AG04449 (cell line): ENCODE measurements at regions not wholly inside any gene's neighbourhood (a gene's known extent, or its start where the extent isn't known, plus 50 kb on each side); places are given as distances from the start of the nearest gene placed in this dataset.

Experiments
- CTCF ChIA-PET: fragments of 350-600 bp; formaldehyde crosslinking; extraction: SDS; loops from one replicate; lab custom pipeline; 2021; ENCODE audit warnings: antibody characterized with exemption; lab: Yijun Ruan, JAX
- POLR2A ChIA-PET: fragments of 400-600, 350-600 bp; formaldehyde crosslinking; extraction: SDS; loops from one replicate; lab custom pipeline; 2020; ENCODE audit warnings: antibody characterized with exemption, inconsistent platforms; lab: Yijun Ruan, JAX
- DNase-seq: peaks from one replicate; pipeline ENCODE4 v3.0.0-alpha.2; 2010; ENCODE audit warnings: low read depth, low spot score
- H3K4me3 ChIP-seq: 2 replicates; pipeline ENCODE4 v1.5.1; 2011; ENCODE audit warnings: low read depth, mild to moderate bottlenecking, control low read depth, low read length
- CTCF ChIP-seq: IDR thresholded peaks from one replicate; pipeline ENCODE4 v1.5.1; 2011; ENCODE audit warnings: mild to moderate bottlenecking, moderate library complexity, low read length, control low read depth, inconsistent platforms; ENCODE audit not compliant: insufficient read depth; ENCODE audit errors: missing control alignments

- TF ChIP-seq CTCF = no peak
- H3K4me3 ChIP-seq = no peak overlapping the region
- ChIA-PET POLR2A (no interaction called here), CTCF (no interaction called here)
- no peak for DNase-seq
These were observed 713.8 kb upstream of the FANCL start for GRCh38 chr2:58954880-58955385.

GRCh38 chr2:58951722-58952121 lies 710.6 kb upstream of the FANCL start:
- ChIA-PET POLR2A (no interaction called here), CTCF (no interaction called here)
- TF ChIP-seq CTCF = no peak
- no peak overlapping the region for H3K4me3 ChIP-seq
- DNase-seq = no peak

GRCh38 chr2:58950795-58951462 lies 709.8 kb upstream of the FANCL start:
- no peak overlapping the region for H3K4me3 ChIP-seq
- POLR2A ChIA-PET = no interaction called here
- TF ChIP-seq CTCF = no peak
- CTCF ChIA-PET = interaction anchor here (1.2 kb wide), 1 partner anchor 9 kb away, joined by 3 read pairs; no protein-coding TSS in a partner anchor
- no peak for DNase-seq

GRCh38 chr2:58939388-58939787 lies 698.3 kb upstream of the FANCL start:
- CTCF ChIA-PET = no interaction called here
- POLR2A ChIA-PET = interaction anchor here (1.0 kb wide), 1 partner anchor 14 kb away, joined by 5 read pairs; no protein-coding TSS in a partner anchor
- H3K4me3 ChIP-seq = no peak overlapping the region
- peak; percentile 72 for DNase-seq
- no peak for TF ChIP-seq CTCF

GRCh38 chr2:58938988-58939387 lies 697.9 kb upstream of the FANCL start:
- DNase-seq = no peak
- TF ChIP-seq CTCF = no peak

GRCh38 chr2:58932801-58933200 lies 691.7 kb upstream of the FANCL start:
- ChIA-PET CTCF (no interaction called here), POLR2A (no interaction called here)
- no peak for DNase-seq
- TF ChIP-seq CTCF = no peak
- no peak overlapping the region for H3K4me3 ChIP-seq

More at GRCh38 chr2:58938988-58939387, 697.9 kb upstream of the FANCL start:
- ChIA-PET POLR2A (interaction anchor here (1.0 kb wide), 1 partner anchor 13 kb away, joined by 5 read pairs; no protein-coding TSS in a partner anchor), CTCF (no interaction called here)
- H3K4me3 ChIP-seq = no peak overlapping the region
